HG03575 (cell line): ENCODE measurements at regions not wholly inside any gene's neighbourhood (a gene's known extent, or its start where the extent isn't known, plus 50 kb on each side); places are given as distances from the start of the nearest gene placed in this dataset.
"Not testable (repeated sequence)": the region's sequence is repeated elsewhere in the genome, so short reads cannot be mapped to it uniquely, and the experiment has no call there.

ENCODE experiments used
- ATAC-seq: cut with Tn5 transposase; IDR thresholded peaks from one replicate; pipeline ENCODE4 v1.9.1; 2021; ENCODE audit not compliant: unreplicated experiment, insufficient number of reproducible peaks, low FRiP score; ENCODE audit errors: extremely low read depth

- ATAC-seq, result no peak
These were observed 179.2 kb upstream of the AGTR1 start for GRCh38 chr3:148518520-148518919.

- not testable (repeated sequence) for ATAC-seq
These were observed 172.1 kb upstream of the AGTR1 start for GRCh38 chr3:148525621-148526020.

DNA sequence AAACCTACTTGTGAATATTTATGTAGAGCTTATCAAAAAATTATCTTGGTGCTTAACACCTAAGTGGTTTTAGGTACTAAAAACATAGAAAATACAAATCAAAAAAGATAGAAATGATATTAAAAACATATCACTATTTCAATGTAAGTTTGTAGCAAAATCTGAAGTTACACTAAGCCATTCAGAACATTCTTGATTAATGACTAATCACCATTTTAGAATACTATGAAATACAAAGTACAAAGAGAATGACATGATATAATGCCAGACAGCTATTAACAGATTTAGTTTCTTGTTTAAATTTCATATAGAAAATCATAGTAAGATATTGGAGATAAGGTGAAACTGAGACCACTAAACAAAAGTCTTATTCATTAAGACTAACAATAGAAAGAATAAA, 169.7 kb upstream of the AGTR1 start:
- no peak for ATAC-seq

DNA sequence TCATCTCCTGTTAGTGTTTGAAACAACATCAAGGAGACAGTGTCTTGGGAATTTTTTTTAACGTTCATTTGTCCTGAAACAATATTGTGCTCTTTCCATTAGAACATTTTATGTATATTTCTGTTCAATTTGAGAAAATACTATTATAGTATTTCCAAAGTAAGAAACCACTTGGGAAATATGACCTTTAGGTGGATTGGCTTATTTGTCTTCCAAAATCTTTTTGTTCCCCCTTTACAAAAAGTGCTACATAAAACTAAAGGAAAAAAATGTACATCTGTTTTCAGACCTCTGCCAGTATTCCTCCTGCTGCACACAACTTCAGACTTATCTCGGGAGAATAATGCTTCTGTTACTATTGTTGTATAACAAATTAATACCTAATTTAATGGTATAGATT, 165.9 kb upstream of the AGTR1 start:
- ATAC-seq, result no peak

DNA sequence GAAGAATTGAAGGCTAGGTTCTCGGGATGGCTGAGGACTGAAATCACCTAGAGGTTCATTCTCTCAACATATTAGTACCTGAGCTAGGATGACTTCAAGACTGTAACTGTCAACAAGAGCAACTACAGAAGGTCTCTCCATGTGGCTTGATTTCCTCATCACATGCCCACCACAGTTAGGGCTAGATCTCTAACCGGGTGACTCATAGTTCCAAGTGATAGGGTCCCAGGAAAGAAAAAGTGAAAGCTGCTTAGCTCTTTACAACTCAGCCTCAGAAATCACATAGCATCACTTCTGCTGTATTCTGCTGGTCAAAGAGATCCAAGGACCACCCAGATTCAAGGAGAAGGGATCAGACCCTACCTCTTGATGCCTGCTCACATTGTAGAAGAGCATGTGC, 165.4 kb upstream of the AGTR1 start:
- no peak for ATAC-seq

- ATAC-seq, result no peak
These were observed 164.9 kb upstream of the AGTR1 start for GRCh38 chr3:148532774-148533173.

DNA sequence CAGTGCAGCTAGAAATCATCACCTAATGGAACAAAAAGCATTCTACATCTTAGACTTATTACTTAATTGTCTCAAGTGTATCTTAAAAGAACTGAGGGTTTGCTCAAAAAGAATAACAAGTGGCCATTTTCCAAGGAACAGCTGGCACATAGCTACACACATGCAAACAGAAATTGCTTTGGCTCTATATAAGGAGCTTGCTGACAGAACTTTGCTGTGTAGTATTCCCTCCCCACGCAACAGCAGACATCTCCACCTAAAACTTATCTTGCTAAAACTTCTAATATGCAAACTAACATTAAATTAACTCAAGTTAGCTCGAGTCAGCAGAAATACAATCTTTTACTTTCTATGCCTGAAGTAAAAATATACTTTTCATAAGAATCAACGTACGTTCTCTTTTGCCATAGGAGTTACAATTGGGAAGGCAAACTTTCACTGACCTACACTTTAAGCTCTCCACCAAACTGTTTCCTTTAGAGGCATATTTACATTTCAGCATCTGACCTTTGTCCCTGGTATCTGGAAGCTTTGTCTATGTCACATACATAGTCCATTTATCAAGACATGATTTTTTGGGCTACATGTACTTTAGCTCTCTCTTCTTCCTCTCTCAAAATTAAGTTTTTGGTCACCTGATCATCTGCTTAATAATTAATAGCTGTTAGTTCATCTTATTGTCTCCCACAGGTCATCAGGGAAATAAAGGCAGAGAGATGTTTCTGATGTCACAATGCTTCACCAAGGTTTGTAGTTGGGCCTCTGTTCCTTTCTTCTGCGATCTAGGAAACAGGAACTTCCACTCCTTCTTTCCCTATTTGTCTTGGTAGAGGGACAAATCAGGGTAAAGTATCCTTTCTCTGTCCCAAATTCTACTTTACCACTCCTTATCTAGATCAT, 163.4 kb upstream of the AGTR1 start:
- ATAC-seq, result no peak

DNA sequence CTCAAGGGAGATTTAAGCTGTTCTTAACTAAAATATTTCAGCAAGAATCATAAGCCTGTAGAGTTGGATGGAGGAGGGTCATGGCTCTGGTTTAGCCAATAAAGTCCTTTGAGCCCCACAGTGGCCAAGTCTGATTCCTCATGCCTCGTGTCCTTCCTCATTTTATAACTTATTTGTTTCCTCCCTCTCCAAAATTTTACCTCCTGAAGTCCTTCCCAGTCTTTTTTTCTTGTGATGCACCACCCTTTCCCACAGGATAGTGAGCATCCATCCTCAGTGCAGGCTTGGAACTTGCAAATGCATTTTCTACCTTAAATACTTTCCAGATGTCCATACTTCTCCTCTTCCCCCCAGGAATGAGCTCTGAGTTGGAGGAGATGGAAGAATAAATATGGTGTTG, 162.7 kb upstream of the AGTR1 start:
- no peak for ATAC-seq

DNA sequence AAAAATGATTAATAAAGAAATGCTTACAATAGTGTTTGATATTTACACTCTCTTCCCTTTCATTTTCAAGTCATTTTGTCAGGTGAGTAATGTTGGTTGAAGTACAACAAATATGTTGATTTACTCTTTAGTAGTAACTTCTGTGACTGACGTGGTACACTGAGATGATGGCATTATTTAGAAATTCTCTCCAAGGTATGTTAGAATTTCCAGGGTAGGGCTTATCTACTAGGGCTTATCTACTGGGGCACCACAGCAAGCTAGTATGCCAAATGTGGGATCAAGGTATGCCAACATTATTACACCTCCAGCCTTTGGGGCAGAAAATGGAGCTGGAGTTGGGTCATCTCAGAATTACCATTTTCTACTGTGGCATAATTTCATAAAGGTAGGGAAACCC, 157.4 kb upstream of the AGTR1 start:
- no peak for ATAC-seq

DNA sequence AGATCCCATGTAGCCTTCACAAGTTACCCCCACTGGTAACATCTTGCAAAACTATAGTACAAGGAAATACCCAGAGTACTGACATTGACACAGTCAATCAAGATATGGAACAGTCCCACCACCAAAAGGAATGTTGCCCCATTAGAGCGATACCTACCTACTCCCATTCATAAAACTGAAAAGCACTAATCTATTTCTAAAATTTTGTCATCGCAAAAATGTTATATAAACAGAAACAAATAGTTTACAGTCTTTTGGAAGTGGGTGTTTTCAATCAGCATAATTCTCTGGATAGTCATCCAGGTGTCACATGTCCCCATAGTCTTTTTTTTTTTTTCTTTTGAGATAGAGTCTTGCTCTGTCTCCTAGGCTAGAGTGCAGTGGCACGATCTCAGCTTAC, 156.9 kb upstream of the AGTR1 start:
- ATAC-seq, result no peak

GRCh38 chr3:148546959-148547358, 150.7 kb upstream of the AGTR1 start:
- no peak for ATAC-seq

DNA sequence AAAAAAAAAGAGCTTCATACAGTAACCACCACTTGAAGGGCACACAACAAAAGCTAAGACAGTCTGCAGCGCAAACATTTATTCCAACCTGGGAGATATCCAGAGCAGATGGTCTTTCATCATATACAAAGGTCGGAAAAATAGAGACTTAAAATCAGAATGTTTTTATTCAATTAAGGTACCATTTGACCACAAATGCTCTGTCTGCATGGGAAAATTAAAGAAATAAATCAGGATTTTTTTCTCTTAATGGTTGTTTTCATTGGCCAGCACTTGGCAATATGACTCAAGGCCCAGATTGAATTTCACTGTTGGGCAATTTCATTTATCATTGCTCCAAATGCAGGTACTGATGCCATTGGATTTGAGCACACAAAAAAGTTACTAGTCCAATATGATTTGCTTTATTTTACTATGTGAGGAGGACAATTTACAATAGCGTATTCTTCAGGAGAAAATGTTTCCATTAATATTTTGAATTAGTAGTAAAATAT, 145.9 kb upstream of the AGTR1 start:
- ATAC-seq, result no peak

DNA sequence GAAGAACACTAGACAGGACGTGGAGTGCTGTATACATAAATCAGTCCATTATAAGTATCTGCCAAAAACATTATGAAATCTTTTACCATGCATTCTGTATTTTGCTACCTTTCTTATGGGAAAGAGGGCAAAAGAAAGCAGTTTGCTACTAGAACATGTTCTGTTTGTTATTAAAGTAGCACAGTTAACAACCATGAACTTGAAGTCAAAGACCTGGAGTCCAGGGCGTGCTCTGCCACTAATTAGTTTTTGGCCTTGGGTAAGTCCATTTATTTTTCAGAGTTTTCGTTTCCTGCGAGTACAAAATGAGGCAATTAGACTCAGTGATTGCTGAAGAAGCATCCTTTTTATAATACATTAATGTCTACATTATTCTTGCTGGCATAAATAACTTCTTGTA, 143.3 kb upstream of the AGTR1 start:
- ATAC-seq, result no peak

GRCh38 chr3:148556664-148557063, 141.0 kb upstream of the AGTR1 start:
- ATAC-seq, result no peak

- ATAC-seq, result not testable (repeated sequence)
These were observed 120.1 kb upstream of the AGTR1 start for GRCh38 chr3:148577579-148577978.

- no peak for ATAC-seq
These were observed 115.6 kb upstream of the AGTR1 start for GRCh38 chr3:148582126-148582525.

GRCh38 chr3:148583793-148584192, 113.9 kb upstream of the AGTR1 start:
- no peak for ATAC-seq

GRCh38 chr3:148584438-148584837, 113.3 kb upstream of the AGTR1 start:
- ATAC-seq, result no peak

DNA sequence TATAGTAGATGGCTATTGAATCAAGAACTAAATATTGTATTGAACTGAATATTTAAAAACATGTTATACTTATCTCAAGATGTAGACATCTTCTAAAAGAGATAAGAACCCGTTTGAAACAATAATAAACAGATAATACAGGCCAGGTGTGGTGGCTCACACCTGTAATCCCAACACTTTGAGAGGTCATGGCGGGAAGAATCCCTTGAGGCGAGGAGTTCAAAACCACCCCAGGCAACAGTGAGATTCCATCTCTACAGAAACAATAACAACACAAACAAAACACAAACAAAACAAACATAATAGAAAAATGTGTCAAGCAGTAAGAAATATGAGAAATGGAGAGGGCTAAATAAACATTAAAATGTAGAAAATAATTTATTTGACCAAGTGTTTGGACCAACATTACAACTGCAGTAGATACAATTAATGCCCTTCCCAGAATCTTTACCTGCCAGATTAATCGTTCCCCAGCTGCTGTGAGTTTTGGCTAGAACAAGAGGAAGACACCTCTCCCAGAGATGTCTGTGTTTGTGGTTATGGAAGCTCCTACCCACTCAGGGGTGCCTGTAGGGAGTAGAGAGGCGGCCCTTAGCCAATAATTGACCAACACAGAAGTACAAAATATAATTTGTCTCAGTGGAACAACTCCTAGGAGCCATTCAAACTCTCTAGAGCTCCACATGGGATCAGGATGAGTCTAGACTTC, 111.9 kb upstream of the AGTR1 start:
- ATAC-seq, result no peak

GRCh38 chr3:148588291-148588690, 109.4 kb upstream of the AGTR1 start:
- ATAC-seq, result no peak
